HG03064 (cell line): ENCODE measurements at regions not wholly inside any gene's neighbourhood (a gene's known extent, or its start where the extent isn't known, plus 50 kb on each side); places are given as distances from the start of the nearest gene placed in this dataset.

Experiments
- ATAC-seq: cut with Tn5 transposase; IDR thresholded peaks from one replicate; pipeline ENCODE4 v1.9.1; 2021; ENCODE audit warnings: low read depth; ENCODE audit not compliant: unreplicated experiment

DNA sequence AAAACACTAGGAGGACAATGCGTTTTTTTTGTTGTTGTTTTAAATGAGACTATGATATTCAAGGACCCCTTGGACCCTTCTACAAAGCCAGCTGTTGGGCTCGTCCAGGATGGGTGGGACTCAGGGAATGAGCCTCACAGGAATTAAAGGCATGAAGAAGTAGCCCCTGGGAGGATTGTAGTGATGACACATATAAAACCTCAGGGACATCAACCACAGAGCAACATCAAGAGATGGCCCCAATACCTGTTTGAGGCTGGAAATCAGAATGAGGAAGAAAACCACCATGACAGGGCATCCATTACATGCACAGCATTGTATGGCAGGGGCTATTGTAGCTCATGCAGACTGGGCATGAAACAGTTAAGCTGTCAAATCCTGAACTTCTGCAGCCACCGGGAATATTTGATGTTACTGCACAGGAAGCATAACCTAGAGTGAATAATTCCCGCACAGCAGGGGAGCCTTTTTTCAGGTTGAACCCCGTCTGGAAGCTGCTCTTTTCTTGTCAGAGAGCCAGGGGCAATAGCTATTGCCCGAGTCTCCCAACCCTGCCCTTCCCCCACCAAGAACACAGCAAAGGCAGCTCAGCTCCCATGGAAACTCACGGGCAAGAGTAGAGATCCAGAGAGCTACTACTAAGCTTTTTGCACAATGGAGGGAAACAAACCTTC lies 140.2 kb upstream of the FGGY start:
- ATAC-seq: no peak

- no peak for ATAC-seq
These were observed 138.6 kb upstream of the FGGY start for GRCh38 chr1:59158321-59158720.

DNA sequence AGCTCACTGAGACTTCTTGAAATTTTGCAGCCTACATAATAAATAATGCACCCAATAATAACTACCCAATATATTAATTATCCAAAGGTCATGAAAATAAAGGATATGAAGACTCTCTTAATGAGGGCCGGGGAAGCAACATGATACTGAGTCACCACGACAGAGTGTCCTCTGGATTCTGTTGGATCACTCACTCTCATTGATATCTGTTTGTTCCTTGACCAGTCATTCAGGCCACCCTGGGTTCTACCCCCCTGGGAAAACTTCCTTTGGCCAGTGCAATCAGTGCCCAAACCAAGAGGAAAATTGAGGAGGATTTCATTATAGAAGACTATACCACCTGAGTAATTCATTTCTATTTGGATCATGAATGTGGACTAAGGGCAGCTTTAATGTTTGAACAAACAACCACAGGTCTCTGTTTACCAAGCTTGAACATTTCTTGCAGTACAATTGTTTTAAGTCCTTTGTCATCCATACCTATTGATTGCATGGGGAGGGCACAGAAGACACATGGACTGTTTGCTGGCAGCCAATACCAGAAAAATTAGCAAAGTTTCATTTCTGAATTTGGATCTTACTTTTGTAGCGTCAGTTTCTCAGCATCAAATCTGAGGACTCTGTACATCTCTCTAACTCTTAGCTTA lies 137.2 kb upstream of the FGGY start:
- no peak for ATAC-seq

- no peak for ATAC-seq
These were observed 135.8 kb upstream of the FGGY start for GRCh38 chr1:59161136-59161535.

DNA sequence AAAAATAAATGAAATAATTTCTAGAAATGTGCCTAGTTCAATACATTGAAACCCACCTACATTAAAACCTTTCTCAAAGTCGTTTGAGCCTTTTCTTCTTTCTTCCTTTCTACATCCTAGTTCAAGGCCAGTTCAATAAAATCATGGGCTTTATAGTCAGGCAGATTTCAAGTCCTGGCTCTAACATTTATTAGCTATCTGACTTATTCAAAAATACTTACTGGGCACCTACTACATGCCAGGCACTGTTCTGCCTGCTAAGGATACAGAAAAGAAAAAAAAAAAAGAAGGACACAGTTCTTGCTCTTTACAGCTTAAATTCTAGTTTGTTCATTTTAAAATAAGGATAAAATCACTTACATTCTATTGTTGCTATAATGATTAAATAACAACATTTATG lies 134.2 kb upstream of the FGGY start:
- no peak for ATAC-seq

DNA sequence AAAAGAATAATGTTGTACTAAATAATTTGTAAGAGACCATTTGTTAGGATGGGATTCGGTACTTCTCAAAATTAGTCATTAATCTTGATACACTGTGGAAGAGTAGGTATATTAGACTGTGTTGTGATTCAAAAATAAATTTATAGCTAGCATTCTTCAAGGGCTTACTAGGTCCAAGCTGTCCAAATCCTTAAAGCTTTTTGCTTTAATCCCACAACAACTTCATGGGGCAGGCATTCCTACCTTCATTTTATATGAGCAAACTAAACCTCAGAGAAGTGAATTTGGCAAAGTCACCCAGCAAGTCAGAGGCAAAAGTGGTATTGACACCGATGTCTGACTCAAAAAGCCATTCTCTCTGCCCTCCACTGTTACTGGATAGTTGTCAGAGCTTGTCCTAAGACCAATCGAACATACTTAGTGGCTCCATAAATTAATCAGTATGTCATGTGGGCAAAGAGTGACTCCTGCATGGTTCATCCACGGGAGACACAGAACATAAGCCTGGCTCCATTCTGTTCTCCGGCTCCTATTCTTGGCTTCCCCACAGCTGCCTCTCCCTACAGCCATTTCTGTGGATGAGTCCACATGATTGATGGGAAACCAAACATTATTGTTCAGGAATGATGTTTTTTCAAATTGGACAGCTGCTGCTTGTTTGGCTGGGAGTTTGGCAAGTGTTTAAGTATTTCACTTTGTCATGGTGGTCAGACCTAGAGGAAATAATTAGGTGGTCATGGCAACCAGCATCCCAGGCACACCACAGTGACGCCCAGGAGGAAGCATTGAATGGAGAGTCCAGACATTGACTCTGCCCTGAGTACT lies 133.4 kb upstream of the FGGY start:
- ATAC-seq: no peak

- no peak for ATAC-seq
These were observed 132.5 kb upstream of the FGGY start for GRCh38 chr1:59164371-59164770.

DNA sequence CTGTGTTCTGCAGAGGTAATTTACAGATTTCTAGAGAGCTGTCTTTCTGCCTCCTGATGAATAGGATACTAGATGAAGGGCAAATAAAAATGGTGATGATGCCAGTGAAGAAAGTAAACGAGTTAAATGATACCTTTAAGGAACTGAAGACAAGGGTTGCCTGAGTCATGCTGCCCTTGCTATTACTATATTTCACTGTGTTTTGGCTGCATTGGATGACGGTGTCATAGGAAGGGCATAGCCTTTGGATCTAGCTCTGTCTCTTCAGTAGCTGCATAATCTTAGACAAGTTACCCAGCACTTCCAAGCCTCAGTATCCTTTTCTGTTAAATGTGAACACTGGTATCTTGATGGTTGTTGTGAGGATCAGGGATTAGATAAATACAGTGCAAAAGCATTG lies 131.5 kb upstream of the FGGY start:
- ATAC-seq: no peak

DNA sequence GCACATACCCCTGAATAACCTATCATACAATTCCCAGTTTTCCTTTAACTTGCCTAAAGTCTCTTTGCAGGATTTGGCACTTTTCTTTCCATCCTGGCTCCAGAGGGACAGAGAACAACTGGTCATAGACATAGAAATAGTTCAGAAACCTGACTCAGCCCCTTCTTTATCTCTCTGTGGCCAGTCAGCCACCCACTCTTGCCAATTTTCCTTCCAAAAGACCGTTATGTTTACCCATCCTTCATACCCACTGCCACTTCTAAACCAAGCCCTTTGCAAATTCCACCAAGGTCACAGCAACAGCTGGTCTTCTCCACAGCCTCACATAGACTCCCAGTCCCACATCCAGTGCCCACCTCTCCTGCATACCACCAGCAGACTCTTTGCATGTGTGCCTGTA lies 127.2 kb upstream of the FGGY start:
- ATAC-seq: no peak

GRCh38 chr1:59170659-59171058 lies 126.2 kb upstream of the FGGY start:
- no peak for ATAC-seq

DNA sequence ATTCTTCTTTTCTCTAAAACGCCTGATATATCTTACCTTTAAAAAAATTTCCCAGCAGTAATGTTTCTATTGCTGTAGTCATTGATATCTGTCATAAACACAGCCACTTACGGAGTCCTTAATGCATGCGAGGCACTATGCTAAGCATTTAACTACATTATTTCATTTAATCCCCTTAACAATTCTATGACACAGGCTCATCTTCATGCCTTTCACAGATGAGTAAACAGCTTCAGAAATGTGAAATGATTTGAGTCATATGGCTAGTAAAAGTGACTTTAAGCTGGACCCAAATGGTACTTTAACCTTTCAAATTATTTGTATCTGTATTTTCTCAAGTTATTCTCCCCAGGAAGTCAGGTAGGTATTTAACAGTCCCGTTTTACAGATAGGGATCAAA lies 125.1 kb upstream of the FGGY start:
- ATAC-seq: no peak

GRCh38 chr1:59172693-59173092 lies 124.2 kb upstream of the FGGY start:
- no peak for ATAC-seq

DNA sequence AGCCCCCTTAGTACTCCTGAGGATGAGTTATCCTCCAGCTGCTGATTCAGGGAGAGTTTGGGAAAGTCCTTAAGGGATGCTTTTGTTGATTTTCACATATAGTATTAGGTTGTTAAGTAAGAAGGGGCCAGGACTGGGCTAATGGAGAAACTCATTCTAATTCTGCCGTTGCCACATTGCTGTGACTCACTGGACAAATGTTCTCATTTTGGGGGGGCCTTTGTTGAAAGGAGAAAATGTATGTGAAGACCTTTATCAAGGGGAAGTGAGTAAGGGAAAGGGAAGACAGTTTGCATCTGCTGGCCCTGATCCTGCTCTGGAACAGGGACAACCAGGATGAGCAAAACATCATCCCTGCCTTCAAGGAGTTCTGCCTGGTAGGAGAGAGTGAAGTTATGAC lies 123.2 kb upstream of the FGGY start:
- ATAC-seq: no peak

DNA sequence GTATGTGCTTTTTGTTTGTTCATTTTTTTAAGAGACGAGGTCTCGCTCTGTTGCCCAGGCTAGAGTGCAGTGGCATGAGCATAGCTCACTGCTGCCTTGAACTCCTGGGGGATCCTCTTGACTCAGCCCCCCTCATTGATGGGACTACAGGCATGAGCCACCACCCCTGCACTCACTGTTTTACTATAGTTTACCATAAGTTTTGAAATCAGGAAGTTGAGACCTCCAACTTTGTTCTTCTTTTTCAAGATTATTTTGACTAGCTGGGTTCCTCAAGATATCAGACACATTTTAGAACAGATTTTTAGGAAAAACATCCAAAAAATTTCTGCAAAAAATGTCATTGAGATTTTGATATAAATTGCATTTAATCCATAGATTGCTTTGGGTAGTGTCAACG lies 120.4 kb upstream of the FGGY start:
- ATAC-seq: no peak

GRCh38 chr1:59177756-59178155 lies 119.1 kb upstream of the FGGY start:
- ATAC-seq: no peak

GRCh38 chr1:59178339-59179187 lies 118.3 kb upstream of the FGGY start:
- ATAC-seq: no peak

- ATAC-seq: no peak
These were observed 117.2 kb upstream of the FGGY start for GRCh38 chr1:59179673-59180072.

- no peak for ATAC-seq
These were observed 116.2 kb upstream of the FGGY start for GRCh38 chr1:59180735-59181134.

DNA sequence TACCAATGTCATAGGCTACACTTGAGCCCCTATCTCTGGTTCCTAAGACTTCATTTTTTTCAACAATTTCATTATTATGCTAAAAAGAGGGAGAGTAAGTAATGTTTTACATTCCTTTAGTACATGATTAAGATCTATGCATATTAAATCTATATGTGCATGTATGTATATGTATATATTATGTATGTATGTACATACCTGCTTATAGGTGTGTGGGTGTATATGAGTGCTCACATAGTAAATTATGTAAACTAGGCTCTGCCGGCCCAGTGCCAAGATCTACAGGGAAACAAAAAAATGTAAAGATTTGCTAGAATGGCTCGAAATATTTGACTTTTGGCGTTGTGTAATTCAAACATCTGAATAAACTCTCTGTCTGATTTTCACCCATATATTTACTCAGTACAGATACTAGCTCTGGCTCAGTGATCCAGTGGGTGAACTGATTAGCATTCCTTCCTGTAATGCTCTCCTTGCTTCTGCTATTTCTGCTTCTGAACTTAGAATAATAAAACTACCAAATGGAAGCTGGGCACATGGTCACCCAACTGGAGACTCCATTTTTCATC lies 113.1 kb upstream of the FGGY start:
- ATAC-seq: no peak

- ATAC-seq: no peak
These were observed 112.5 kb upstream of the FGGY start for GRCh38 chr1:59184365-59184905.
